Heart left ventricle (tissue), 16 donors: ENCODE measurements at regions not wholly inside any gene's neighbourhood (a gene's known extent, or its start where the extent isn't known, plus 50 kb on each side); places are given as distances from the start of the nearest gene placed in this dataset.
"Not testable (repeated sequence)": the region's sequence is repeated elsewhere in the genome, so short reads cannot be mapped to it uniquely, and the experiment has no call there.

Source experiments
- ATAC-seq, 4 donors: fragments of 200-7000 bp; cut with Tn5 transposase; one replicate each; pipeline ENCODE4 v1.9.1; 2020 to 2022; ENCODE audit warnings: moderate library complexity in 4 of 4, mild to moderate bottlenecking in 3 of 4, moderate number of reproducible peaks in 1 of 4
- DNase-seq, 5 donors: peaks; one replicate each; pipeline ENCODE4 v3.0.0-alpha.2; 2020
- H3K27ac ChIP-seq, 12 donors: fragments of 200-600 bp; sonication (generic) in 4 of 12; one replicate each; pipeline versions ENCODE4 v1.5.0 to v1.8.0; 2016 to 2022; ENCODE audit warnings: mild to moderate bottlenecking in 2 of 12
- H3K27me3 ChIP-seq, 9 donors: fragments of 200-600 bp; sonication (generic) in 2 of 9; one replicate each; pipeline versions ENCODE4 v1.5.1 to v1.8.0; 2016 to 2022; ENCODE audit warnings: mild to moderate bottlenecking in 3 of 9
- H3K36me3 ChIP-seq, 9 donors: fragments of 200-600 bp; sonication (generic) in 2 of 9; one replicate each; pipeline versions ENCODE4 v1.5.0 to v1.8.0; 2018 to 2022; ENCODE audit warnings: mild to moderate bottlenecking in 2 of 9
- H3K4me1 ChIP-seq, 12 donors: fragments of 200-600 bp; sonication (generic) in 4 of 12; one replicate each; pipeline versions ENCODE4 v1.5.0 to v1.8.0; 2016 to 2022; ENCODE audit warnings: mild to moderate bottlenecking in 3 of 12
- H3K4me3 ChIP-seq, 12 donors: fragments of 200-600 bp; sonication (generic) in 4 of 12; one replicate each; pipeline versions ENCODE4 v1.5.0 to v1.8.0; 2017 to 2022; ENCODE audit warnings: mild to moderate bottlenecking in 9 of 12, moderate library complexity in 4 of 12
- H3K9me3 ChIP-seq, 12 donors: fragments of 200-600 bp; sonication (generic) in 4 of 12; one replicate each; pipeline versions ENCODE4 v1.5.0 to v1.8.0; 2016 to 2022; ENCODE audit warnings: mild to moderate bottlenecking in 1 of 12
- CTCF ChIP-seq, 12 donors: fragments of 200-600 bp; sonication (generic) in 4 of 12; IDR thresholded peaks; one replicate each; pipeline versions ENCODE4 v1.5.0 to v1.8.0; 2018 to 2022; ENCODE audit warnings: antibody characterized with exemption in 12 of 12, mild to moderate bottlenecking in 5 of 12
- POLR2A ChIP-seq, 2 donors: fragments of 450-650 bp; IDR thresholded peaks; one replicate each; pipeline ENCODE4 v1.6.1; 2017; ENCODE audit warnings: antibody characterized with exemption in 2 of 2, mild to moderate bottlenecking in 2 of 2, moderate library complexity in 2 of 2
- WGBS, 4 donors: extraction: QIAGEN DNeasy Blood & Tissue Kit in 2 of 4; methylation state at CpG; one replicate each; pipeline versions ENCODE4 v1.1.5 to v1.1.7; 2013 to 2018; 5-methylcytosine and 5-hydroxymethylcytosine counted together
- intact Hi-C, 10 donors: fragments of 100-400 bp; cut with DNase I; formaldehyde crosslinking; loops; one replicate each; pipeline versions ENCODE4 v1.11.1 to v1.14.2; 2022
- donor health status: ischemic (EF 13 %, LVEDD 7.1; RV severe dilation, severe dysfunction).
- donor health status: healthy with polysubstance abuse.
- donor health status: DM: no; HTN: yes; CAD: no.
- donor health status: DM: no; HTN: no; CAD: no.
- donor health status: ischemic (EF 25% LVEDD 6.9; RV normal size, moderate dysfunction).
- donor health status: ischemic (EF 25% LVEDD 5.7; RV mildly dilated, moderate dysfunction).
- donor health status: healthy.
- donor health status: DM: yes; HTN: yes; CAD: no.
- donor health status: ischemic (EF 35%, LVEDD 5.7; RV mildly dilated, moderate dysfunction).
- donor health status: nonischemic (EF 11% LVEDD 7.7; RV severe dilation, severe dysfunction).
- donor health status: DM: yes; HTN: yes; CAD: no.
- donor health status: PGD.
- donor health status: ischemic (EF 29% LVEDD 5.4; RV normal size, mild dysfunction).
- donor health status: nonischemic (EF 23%, LVEDD 6.1; RV moderate dilation, normal function).

DNA sequence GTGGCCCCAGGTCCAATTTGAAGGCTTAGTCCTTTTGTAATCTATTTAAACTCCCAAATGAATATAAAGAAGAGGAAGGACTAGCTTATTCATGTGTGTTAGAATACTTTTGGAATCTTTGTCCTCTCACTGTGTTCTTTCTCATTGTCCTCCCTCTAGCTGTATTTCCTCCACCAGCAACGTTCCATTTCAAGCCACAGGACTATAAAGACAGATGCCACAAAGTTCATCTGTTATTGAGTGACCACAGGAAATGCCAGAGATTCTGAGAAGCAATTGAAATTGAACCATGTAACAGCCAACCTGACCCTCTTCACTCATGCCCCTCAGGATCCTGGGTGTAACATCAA lies 336.6 kb upstream of the API5 start:
- no peak overlapping the region for H3K27ac ChIP-seq
- TF ChIP-seq CTCF (IDR thresholded peaks at IDR 0.05) (no peak), POLR2A (IDR thresholded peaks at IDR 0.05) (no peak)
- H3K36me3 ChIP-seq = no peaks in the 10 kb centered on the region
- intact Hi-C loops = no loop called here
- no peaks in the 10 kb centered on the region for H3K27me3 ChIP-seq
- peaks cover 0 to 14% (median 0%) of the 10 kb centered on the region in 12 donors for H3K4me1 ChIP-seq
- 16 to 37% (median 25%) methylated on average over 1 of the region's 1 CpG for WGBS, 4 donors
- no peaks in the 10 kb centered on the region for H3K9me3 ChIP-seq
- DNase-seq = no peak
- H3K4me3 ChIP-seq = no peak overlapping the region
- ATAC-seq = no peak

DNA sequence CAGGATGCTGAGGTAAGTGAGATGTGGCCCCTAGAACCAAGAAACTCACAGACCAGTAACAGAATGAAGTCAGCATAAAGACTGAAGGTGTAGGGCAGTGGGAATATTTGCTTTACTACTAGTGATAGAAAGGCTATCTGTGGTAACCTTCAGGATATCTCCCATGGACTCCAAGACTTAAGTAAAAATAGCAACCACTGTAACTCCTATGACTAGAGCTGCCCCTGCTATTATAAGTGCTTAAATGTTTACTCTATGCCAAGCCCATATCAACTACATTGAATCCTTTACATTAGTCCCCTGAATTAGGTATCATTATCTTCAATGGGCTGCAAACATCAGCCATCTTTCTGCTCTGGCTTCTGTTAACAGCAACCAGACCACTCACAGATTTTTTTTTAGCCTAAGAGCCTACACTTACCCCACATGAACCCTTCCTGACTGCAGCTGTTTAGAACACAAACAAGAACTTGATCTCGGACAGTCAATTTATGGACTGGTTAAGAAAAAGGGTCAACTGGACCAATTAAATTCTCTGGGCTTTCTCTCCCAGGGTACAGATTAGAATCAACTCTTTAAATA lies 335.1 kb upstream of the API5 start:
- intact Hi-C loops = no loop called here
- ATAC-seq (peak in 3 of 4 donors; percentile 83 to 93 (median 86)), DNase-seq (no peak)
- H3K36me3 ChIP-seq = no peaks in the 10 kb centered on the region
- WGBS, 4 donors = 26 to 36% (median 30%) methylated on average over 1 of the region's 1 CpG
- H3K4me1 ChIP-seq = peaks cover 0 to 14% (median 0%) of the 10 kb centered on the region in 12 donors
- H3K27ac ChIP-seq = peak overlapping the region in 2 of 12 donors; percentile 26 to 34
- peaks cover 0 to 6% (median 0%) of the 10 kb centered on the region in 12 donors for H3K9me3 ChIP-seq
- H3K27me3 ChIP-seq = no peaks in the 10 kb centered on the region
- no peak for TF ChIP-seq POLR2A (IDR thresholded peaks at IDR 0.05)
- TF ChIP-seq CTCF (IDR thresholded peaks at IDR 0.05) = no peak
- H3K4me3 ChIP-seq = no peak overlapping the region

DNA sequence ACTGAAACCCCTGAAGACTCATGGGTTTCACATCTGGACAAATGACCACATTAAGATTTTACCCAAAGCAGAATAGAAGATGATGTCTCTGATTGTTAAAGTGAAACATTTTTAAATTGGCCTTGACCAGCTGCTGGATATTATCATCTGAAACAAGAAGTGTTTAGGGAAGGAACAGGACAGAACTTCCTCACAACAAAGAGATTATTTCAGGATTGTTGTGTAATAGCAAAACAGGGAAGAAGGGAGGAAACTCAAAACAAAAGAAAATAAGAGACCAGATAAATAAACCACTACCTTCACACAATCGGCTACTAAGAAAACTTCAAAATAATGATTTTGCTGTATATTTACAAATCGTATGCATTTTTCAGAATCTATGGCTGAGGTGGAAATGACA lies 319.2 kb upstream of the API5 start:
- DNase-seq (no peak), ATAC-seq (no peak)
- 58 to 64% (median 63%) methylated on average over 2 of the region's 2 CpGs for WGBS, 4 donors
- peaks cover 0 to 7% (median 0%) of the 10 kb centered on the region in 12 donors for H3K4me1 ChIP-seq
- H3K9me3 ChIP-seq = no peaks in the 10 kb centered on the region
- intact Hi-C loops = no loop called here
- H3K36me3 ChIP-seq = no peaks in the 10 kb centered on the region
- H3K4me3 ChIP-seq = no peak overlapping the region
- H3K27me3 ChIP-seq = no peaks in the 10 kb centered on the region
- no peak overlapping the region for H3K27ac ChIP-seq
- no peak for TF ChIP-seq POLR2A (IDR thresholded peaks at IDR 0.05)
- TF ChIP-seq CTCF (IDR thresholded peaks at IDR 0.05) = no peak

- no peak for TF ChIP-seq CTCF (IDR thresholded peaks at IDR 0.05)
- TF ChIP-seq POLR2A (IDR thresholded peaks at IDR 0.05) = no peak
- Histone ChIP-seq H3K4me3 (no peak overlapping the region), H3K9me3 (no peaks in the 10 kb centered on the region), H3K36me3 (no peaks in the 10 kb centered on the region), H3K27ac (no peak overlapping the region), H3K4me1 (peaks cover 0 to 7% (median 0%) of the 10 kb centered on the region in 12 donors), H3K27me3 (no peaks in the 10 kb centered on the region)
- DNase-seq = peak in 2 of 5 donors; percentile 54 to 61
- peak in 1 of 4 donors; percentile 59 for ATAC-seq
- intact Hi-C loops = no loop called here
- 39 to 49% (median 44%) methylated on average over 9 of the region's 9 CpGs for WGBS, 4 donors
Observed at GRCh38 chr11:42996421-42997307, 315.1 kb upstream of the API5 start.

GRCh38 chr11:43004879-43005278 lies 306.9 kb upstream of the API5 start:
- DNase-seq, H3K27ac ChIP-seq, intact Hi-C loops, H3K36me3 ChIP-seq, ATAC-seq, H3K4me1 ChIP-seq, H3K27me3 ChIP-seq, H3K4me3 ChIP-seq: not testable (repeated sequence)
- whole genome bisulfite sequencing, 4 donors = 85 to 94% (median 88%) methylated on average over 10 of the region's 10 CpGs
- peaks cover 0 to 11% (median 0%) of the 10 kb centered on the region in 12 donors for H3K9me3 ChIP-seq
